ENCODE measurements at regions not wholly inside any gene's neighbourhood (a gene's known extent, or its start where the extent isn't known, plus 50 kb on each side); places are given as distances from the start of the nearest gene placed in this dataset.

DNA sequence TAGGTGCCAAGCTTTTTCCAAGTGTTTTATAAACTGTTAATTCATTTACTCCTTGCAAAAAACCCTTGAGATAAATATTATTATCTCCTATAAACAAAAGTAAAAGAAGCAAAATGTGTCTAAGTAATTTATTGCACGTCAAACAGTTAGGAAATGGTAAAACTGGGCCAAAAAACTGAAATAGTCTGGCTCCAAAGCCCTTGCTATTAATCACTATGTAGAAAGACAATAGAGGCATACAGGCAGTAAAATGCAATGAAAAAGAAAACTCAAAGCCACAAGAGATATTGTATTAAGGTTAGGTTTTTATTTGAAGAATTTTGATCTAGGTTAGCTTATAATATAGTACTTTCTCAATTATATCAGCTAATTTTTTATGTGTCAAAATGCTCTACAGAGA lies 457.7 kb downstream of the ANXA1 start:
- Mint-ChIP-seq H3K27me3 (ENCODE audit: insufficient read depth, unreplicated experiment) (no peaks in the 10 kb centered on the region), H3K4me3 (ENCODE audit: unreplicated experiment) (no peak overlapping the region), H3K36me3 (ENCODE audit: insufficient read depth, unreplicated experiment) (no peaks in the 10 kb centered on the region), H3K27ac (ENCODE audit: unreplicated experiment) (no peak overlapping the region), H3K9me3 (ENCODE audit: unreplicated experiment) (no peaks in the 10 kb centered on the region), H3K4me1 (ENCODE audit: low read depth, unreplicated experiment) (no peaks in the 10 kb centered on the region)
- Histone ChIP-seq H3K9me3 (no peaks in the 10 kb centered on the region), H3K4me1 (no peaks in the 10 kb centered on the region), H3K4me3 (ENCODE audit: low read depth, low read length) (no peak overlapping the region), H3K27me3 (replicated peaks; ENCODE audit: control insufficient read depth, insufficient read depth, low read length) (no peaks in the 10 kb centered on the region), H3K36me3 (ENCODE audit: control insufficient read depth, insufficient read depth, low read length) (no peaks in the 10 kb centered on the region)
- POLR2A ChIA-PET, result no interaction called here
- TF ChIP-seq, protein P1, sequence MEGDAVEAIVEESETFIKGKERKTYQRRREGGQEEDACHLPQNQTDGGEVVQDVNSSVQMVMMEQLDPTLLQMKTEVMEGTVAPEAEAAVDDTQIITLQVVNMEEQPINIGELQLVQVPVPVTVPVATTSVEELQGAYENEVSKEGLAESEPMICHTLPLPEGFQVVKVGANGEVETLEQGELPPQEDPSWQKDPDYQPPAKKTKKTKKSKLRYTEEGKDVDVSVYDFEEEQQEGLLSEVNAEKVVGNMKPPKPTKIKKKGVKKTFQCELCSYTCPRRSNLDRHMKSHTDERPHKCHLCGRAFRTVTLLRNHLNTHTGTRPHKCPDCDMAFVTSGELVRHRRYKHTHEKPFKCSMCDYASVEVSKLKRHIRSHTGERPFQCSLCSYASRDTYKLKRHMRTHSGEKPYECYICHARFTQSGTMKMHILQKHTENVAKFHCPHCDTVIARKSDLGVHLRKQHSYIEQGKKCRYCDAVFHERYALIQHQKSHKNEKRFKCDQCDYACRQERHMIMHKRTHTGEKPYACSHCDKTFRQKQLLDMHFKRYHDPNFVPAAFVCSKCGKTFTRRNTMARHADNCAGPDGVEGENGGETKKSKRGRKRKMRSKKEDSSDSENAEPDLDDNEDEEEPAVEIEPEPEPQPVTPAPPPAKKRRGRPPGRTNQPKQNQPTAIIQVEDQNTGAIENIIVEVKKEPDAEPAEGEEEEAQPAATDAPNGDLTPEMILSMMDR (IDR thresholded peaks at IDR 0.05; ENCODE audit: insufficient read depth in 1 of 2, low read depth in 1 of 2, low read length in 1 of 2, severe bottlenecking in 1 of 2, unreplicated experiment in 1 of 2), result no peak
- DNase-seq, result no peak
- no TSS peak for BruUV-seq (replicated peaks)
- intact Hi-C loops (cut with micrococcal nuclease; ENCODE audit: unreplicated experiment), result no loop called here
- CTCF ChIA-PET, result no interaction called here

DNA sequence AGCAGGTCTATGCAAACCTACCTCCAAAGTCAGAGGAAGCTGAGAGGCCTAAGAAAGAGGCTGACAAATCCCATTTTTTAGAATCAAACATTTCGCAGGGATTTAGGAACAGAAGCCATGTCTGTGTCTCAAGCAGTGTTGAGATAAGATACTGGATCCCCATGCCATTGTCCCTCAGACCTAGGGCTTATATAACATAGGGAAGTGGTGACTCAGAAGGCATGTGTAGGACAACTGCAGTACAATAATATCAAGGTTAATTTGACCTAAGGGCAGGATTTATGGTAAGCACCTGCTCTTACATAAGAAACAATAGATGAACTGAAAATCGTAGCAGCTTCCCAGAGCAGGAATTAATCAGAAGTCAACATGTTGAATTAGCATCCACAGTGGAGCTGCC lies 459.4 kb downstream of the ANXA1 start:
- Mint-ChIP-seq H3K9me3 (ENCODE audit: unreplicated experiment) (no peaks in the 10 kb centered on the region), H3K36me3 (ENCODE audit: insufficient read depth, unreplicated experiment) (no peaks in the 10 kb centered on the region), H3K4me3 (ENCODE audit: unreplicated experiment) (no peak overlapping the region), H3K27ac (ENCODE audit: unreplicated experiment) (no peak overlapping the region), H3K27me3 (ENCODE audit: insufficient read depth, unreplicated experiment) (no peaks in the 10 kb centered on the region), H3K4me1 (ENCODE audit: low read depth, unreplicated experiment) (no peaks in the 10 kb centered on the region)
- no TSS peak for BruUV-seq (replicated peaks)
- Histone ChIP-seq H3K9me3 (no peaks in the 10 kb centered on the region), H3K27me3 (replicated peaks; ENCODE audit: control insufficient read depth, insufficient read depth, low read length) (no peaks in the 10 kb centered on the region), H3K4me1 (no peaks in the 10 kb centered on the region), H3K36me3 (ENCODE audit: control insufficient read depth, insufficient read depth, low read length) (no peaks in the 10 kb centered on the region), H3K4me3 (ENCODE audit: low read depth, low read length) (no peak overlapping the region)
- TF ChIP-seq, protein P1 (IDR thresholded peaks at IDR 0.05; ENCODE audit: insufficient read depth in 1 of 2, low read depth in 1 of 2, low read length in 1 of 2, severe bottlenecking in 1 of 2, unreplicated experiment in 1 of 2), result no peak
- no peak for DNase-seq
- intact Hi-C loops (cut with micrococcal nuclease; ENCODE audit: unreplicated experiment), result no loop called here
- ChIA-PET POLR2A (no interaction called here), CTCF (no interaction called here)

DNA sequence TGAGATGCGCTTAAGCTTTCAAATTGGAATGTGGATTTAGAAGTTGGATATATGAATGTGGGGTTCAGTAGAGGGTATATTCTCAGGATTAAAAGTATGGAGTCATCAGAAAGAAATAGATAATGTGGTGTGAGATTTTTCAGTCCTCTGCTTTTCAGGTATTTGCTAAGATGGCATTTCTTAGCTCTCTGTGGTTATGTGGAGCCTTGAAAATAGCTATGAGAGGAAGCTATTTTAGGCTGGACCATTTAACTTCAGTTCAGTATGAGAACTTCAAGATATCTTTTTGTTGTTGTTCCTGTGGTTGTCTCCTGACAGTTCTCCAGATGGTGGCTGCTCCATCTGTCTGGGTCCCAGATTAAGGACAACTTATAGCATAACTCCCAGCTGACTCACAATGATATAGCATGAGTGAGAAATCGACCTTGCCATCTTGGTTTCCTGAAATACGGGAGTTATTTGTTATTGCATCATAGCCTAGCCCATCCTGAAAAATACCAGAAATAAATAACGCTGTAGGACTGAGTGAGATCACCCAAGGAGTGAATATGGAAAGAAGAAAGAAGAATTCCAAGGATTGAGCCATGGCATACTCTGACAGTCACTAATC lies 461.5 kb downstream of the ANXA1 start:
- POLR2A ChIA-PET, result no interaction called here
- DNase-seq, result no peak
- no peaks in the 10 kb centered on the region for H3K27me3 ChIP-seq (replicated peaks; ENCODE audit: control insufficient read depth, insufficient read depth, low read length)
- TF ChIP-seq, protein P1 (IDR thresholded peaks at IDR 0.05; ENCODE audit: insufficient read depth in 1 of 2, low read depth in 1 of 2, low read length in 1 of 2, severe bottlenecking in 1 of 2, unreplicated experiment in 1 of 2), result no peak
- H3K9me3 ChIP-seq, result no peaks in the 10 kb centered on the region
- no peaks in the 10 kb centered on the region for H3K27me3 Mint-ChIP-seq (ENCODE audit: insufficient read depth, unreplicated experiment)
- intact Hi-C loops (cut with micrococcal nuclease; ENCODE audit: unreplicated experiment), result no loop called here
- no peaks in the 10 kb centered on the region for H3K36me3 Mint-ChIP-seq (ENCODE audit: insufficient read depth, unreplicated experiment)
- no peaks in the 10 kb centered on the region for H3K36me3 ChIP-seq (ENCODE audit: control insufficient read depth, insufficient read depth, low read length)
- no peaks in the 10 kb centered on the region for H3K9me3 Mint-ChIP-seq (ENCODE audit: unreplicated experiment)
- H3K4me3 ChIP-seq (ENCODE audit: low read depth, low read length), result no peak overlapping the region
- no peaks in the 10 kb centered on the region for H3K4me1 ChIP-seq
- no peaks in the 10 kb centered on the region for H3K4me1 Mint-ChIP-seq (ENCODE audit: low read depth, unreplicated experiment)
- BruUV-seq (replicated peaks), result no TSS peak
- no peak overlapping the region for H3K27ac Mint-ChIP-seq (ENCODE audit: unreplicated experiment)
- no peak overlapping the region for H3K4me3 Mint-ChIP-seq (ENCODE audit: unreplicated experiment)
- CTCF ChIA-PET, result no interaction called here

Measured in Caco-2 (cell line).